ENCODE measurements at regions not wholly inside any gene's neighbourhood (a gene's known extent, or its start where the extent isn't known, plus 50 kb on each side); places are given as distances from the start of the nearest gene placed in this dataset.

GRCh38 chr1:228802386-228803220 lies 67.3 kb downstream of the RHOU start:
- no peak for TF ChIP-seq POLR2A (IDR thresholded peaks at IDR 0.05)
- no peak for TF ChIP-seq CTCF (IDR thresholded peaks at IDR 0.05)
- no peaks in the 10 kb centered on the region for H3K36me3 ChIP-seq
- ATAC-seq (peak; percentile 20 to 70 (median 45)), DNase-seq (no peak)
- H3K4me3 ChIP-seq = no peak overlapping the region
- 45 to 64% (median 58%) methylated on average over 11 of the region's 11 CpGs for WGBS, 4 donors
- H3K9me3 ChIP-seq = no peaks in the 10 kb centered on the region
- intact Hi-C loops (cut with DNase I) = no loop called here
- peaks cover 0 to 25% (median 0%) of the 10 kb centered on the region in 12 donors for H3K4me1 ChIP-seq
- H3K27ac ChIP-seq = peak overlapping the region in 2 of 12 donors; percentile 3 to 81
- peaks cover 0 to 6% (median 0%) of the 10 kb centered on the region in 9 donors for H3K27me3 ChIP-seq

GRCh38 chr1:228803421-228803820 lies 68.1 kb downstream of the RHOU start:
- Histone ChIP-seq H3K27ac (peak overlapping the region in 1 of 12 donors; percentile 81), H3K4me1 (peaks cover 0 to 25% (median 0%) of the 10 kb centered on the region in 12 donors), H3K9me3 (no peaks in the 10 kb centered on the region), H3K4me3 (no peak overlapping the region), H3K27me3 (peaks cover 0 to 6% (median 0%) of the 10 kb centered on the region in 9 donors), H3K36me3 (no peaks in the 10 kb centered on the region)
- DNase-seq (no peak), ATAC-seq (no peak)
- TF ChIP-seq POLR2A (IDR thresholded peaks at IDR 0.05) = no peak
- no peak for TF ChIP-seq CTCF (IDR thresholded peaks at IDR 0.05)
- WGBS, 4 donors = 91 to 96% (median 93%) methylated on average over 6 of the region's 6 CpGs
- intact Hi-C loops (cut with DNase I) = no loop called here

GRCh38 chr1:228804173-228804572 lies 68.9 kb downstream of the RHOU start:
- Histone ChIP-seq H3K9me3 (no peaks in the 10 kb centered on the region), H3K27ac (peak overlapping the region in 1 of 12 donors; percentile 15), H3K36me3 (no peaks in the 10 kb centered on the region), H3K27me3 (peaks cover 0 to 6% (median 0%) of the 10 kb centered on the region in 9 donors), H3K4me3 (no peak overlapping the region), H3K4me1 (peaks cover 0 to 25% (median 0%) of the 10 kb centered on the region in 12 donors)
- TF ChIP-seq CTCF (IDR thresholded peaks at IDR 0.05) (no peak), POLR2A (IDR thresholded peaks at IDR 0.05) (no peak)
- ATAC-seq (no peak), DNase-seq (no peak)
- 92 to 97% (median 96%) methylated on average over 1 of the region's 1 CpG for WGBS, 4 donors
- intact Hi-C loops (cut with DNase I) = no loop called here

GRCh38 chr1:228804640-228805413 lies 69.5 kb downstream of the RHOU start:
- Histone ChIP-seq H3K27ac (peak overlapping the region in 1 of 12 donors; percentile 15), H3K9me3 (no peaks in the 10 kb centered on the region), H3K27me3 (peaks cover 0 to 4% (median 0%) of the 10 kb centered on the region in 9 donors), H3K4me1 (peaks cover 0 to 30% (median 0%) of the 10 kb centered on the region in 12 donors), H3K4me3 (no peak overlapping the region), H3K36me3 (no peaks in the 10 kb centered on the region)
- WGBS, 4 donors = 30 to 42% (median 36%) methylated on average over 8 to 11 of the region's 11 CpGs
- intact Hi-C loops (cut with DNase I) = no loop called here
- TF ChIP-seq POLR2A (IDR thresholded peaks at IDR 0.05) = no peak
- TF ChIP-seq CTCF (IDR thresholded peaks at IDR 0.05) = no peak
- DNase-seq (no peak), ATAC-seq (peak in 1 of 4 donors; percentile 22)
